IPS-15b (cell line): ENCODE measurements at regions not wholly inside any gene's neighbourhood (a gene's known extent, or its start where the extent isn't known, plus 50 kb on each side); places are given as distances from the start of the nearest gene placed in this dataset.

Experiments used
- H3K27me3 ChIP-seq: one replicate; pipeline ENCODE4 v1.6.1; 2013; ENCODE audit warnings: low read length; ENCODE audit not compliant: control insufficient read depth, insufficient read depth
- H3K36me3 ChIP-seq: one replicate; pipeline ENCODE4 v1.6.1; 2013; ENCODE audit warnings: low read length; ENCODE audit not compliant: control insufficient read depth, insufficient read depth
- H3K4me1 ChIP-seq: one replicate; pipeline ENCODE4 v1.6.1; 2013; ENCODE audit warnings: mild to moderate bottlenecking, low read length; ENCODE audit not compliant: control insufficient read depth, insufficient read depth
- H3K4me3 ChIP-seq: one replicate; pipeline ENCODE4 v1.5.1; 2013; ENCODE audit warnings: low read depth, low read length
- H3K9ac ChIP-seq: one replicate; pipeline ENCODE4 v1.6.1; 2013; ENCODE audit warnings: low read depth, mild to moderate bottlenecking, low read length
- H3K9me3 ChIP-seq: one replicate; pipeline ENCODE4 v1.6.1; 2013; ENCODE audit warnings: mild to moderate bottlenecking, low read length; ENCODE audit not compliant: control insufficient read depth, insufficient read depth

DNA sequence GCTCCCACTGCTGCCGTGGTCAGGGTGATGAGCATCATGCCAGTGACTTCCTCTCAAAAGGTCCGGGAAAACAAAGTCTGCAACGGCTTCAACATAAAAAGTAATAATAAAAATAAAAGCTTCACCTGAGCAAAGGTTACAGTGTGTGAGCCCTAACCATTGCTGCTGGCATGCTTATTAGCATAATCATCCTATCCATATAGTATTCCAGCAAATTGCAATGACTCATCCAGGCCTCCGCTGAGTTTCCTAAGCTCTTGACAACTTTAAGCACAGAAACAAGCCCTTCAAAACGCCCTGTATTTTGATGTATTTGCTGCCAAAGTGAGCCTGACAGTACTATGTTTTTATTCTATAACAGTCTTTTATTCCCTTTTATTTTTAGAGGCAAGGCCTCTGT is 100.5 kb downstream of the AASDH start:
- Histone ChIP-seq H3K4me3 (no peak overlapping the region), H3K27me3 (no peaks in the 10 kb centered on the region), H3K4me1 (no peaks in the 10 kb centered on the region), H3K36me3 (no peaks in the 10 kb centered on the region), H3K9ac (no peak overlapping the region), H3K9me3 (no peaks in the 10 kb centered on the region)

DNA sequence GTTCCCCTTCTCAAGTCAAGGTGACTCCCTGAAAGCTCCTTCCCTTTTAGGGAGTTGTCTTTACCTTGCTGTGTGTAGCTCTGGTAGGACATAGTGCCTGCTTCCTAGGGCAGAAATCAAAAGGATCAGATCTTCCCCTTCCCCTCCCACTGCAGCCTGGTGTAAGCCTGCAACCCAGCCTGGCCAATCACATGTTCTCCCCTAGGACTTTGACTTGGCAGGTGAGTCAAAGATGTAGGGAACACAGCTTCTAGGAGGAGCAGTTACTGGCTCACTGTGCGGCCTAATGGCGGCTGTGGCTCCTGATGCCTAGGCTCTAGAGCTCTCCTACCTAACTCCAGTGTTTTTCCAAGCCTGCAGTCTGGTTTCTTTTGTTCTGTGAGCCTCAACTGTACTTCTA is 103.9 kb downstream of the AASDH start:
- Histone ChIP-seq H3K9ac (no peak overlapping the region), H3K4me3 (no peak overlapping the region), H3K4me1 (no peaks in the 10 kb centered on the region), H3K36me3 (no peaks in the 10 kb centered on the region), H3K27me3 (no peaks in the 10 kb centered on the region), H3K9me3 (no peaks in the 10 kb centered on the region)

- H3K27me3 ChIP-seq = no peaks in the 10 kb centered on the region
- no peak overlapping the region for H3K9ac ChIP-seq
- H3K9me3 ChIP-seq = no peaks in the 10 kb centered on the region
- no peaks in the 10 kb centered on the region for H3K4me1 ChIP-seq
- H3K4me3 ChIP-seq = no peak overlapping the region
- H3K36me3 ChIP-seq = no peaks in the 10 kb centered on the region
Observed at GRCh38 chr4:56282004-56282403, 105.3 kb downstream of the AASDH start.

GRCh38 chr4:56276547-56276946 is 110.7 kb downstream of the AASDH start:
- Histone ChIP-seq H3K9ac (no peak overlapping the region), H3K4me3 (no peak overlapping the region), H3K36me3 (no peaks in the 10 kb centered on the region), H3K9me3 (no peaks in the 10 kb centered on the region), H3K27me3 (no peaks in the 10 kb centered on the region), H3K4me1 (no peaks in the 10 kb centered on the region)

- Histone ChIP-seq H3K36me3 (no peaks in the 10 kb centered on the region), H3K9ac (no peak overlapping the region), H3K4me1 (no peaks in the 10 kb centered on the region), H3K9me3 (no peaks in the 10 kb centered on the region), H3K4me3 (no peak overlapping the region), H3K27me3 (no peaks in the 10 kb centered on the region)
Observed at GRCh38 chr4:56273391-56273790, 113.9 kb downstream of the AASDH start.

GRCh38 chr4:56272927-56273326 is 114.4 kb downstream of the AASDH start:
- no peak overlapping the region for H3K9ac ChIP-seq
- H3K4me3 ChIP-seq = no peak overlapping the region
- no peaks in the 10 kb centered on the region for H3K36me3 ChIP-seq
- no peaks in the 10 kb centered on the region for H3K9me3 ChIP-seq
- no peaks in the 10 kb centered on the region for H3K4me1 ChIP-seq
- H3K27me3 ChIP-seq = no peaks in the 10 kb centered on the region

DNA sequence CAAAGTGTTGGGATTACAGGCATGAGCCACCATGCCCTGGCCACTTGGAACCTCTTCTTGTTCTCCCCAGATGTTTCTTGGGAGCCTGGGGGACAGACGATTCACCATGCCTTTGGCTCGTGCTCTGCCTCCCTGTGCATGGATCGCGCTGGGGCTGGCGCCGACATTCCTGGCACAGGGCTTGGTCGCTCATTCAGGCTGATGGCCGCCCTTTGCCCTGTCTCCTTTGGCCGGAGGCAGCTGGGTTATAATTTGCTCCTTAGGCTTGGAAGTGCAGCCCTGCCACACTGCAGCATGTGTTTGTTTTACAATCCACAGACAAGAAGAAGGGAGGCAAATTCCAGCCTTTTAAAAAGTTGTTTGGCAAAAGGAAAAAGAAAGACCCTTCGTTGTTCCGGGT is 115.3 kb downstream of the AASDH start:
- Histone ChIP-seq H3K4me3 (no peak overlapping the region), H3K9ac (no peak overlapping the region), H3K36me3 (no peaks in the 10 kb centered on the region), H3K4me1 (no peaks in the 10 kb centered on the region), H3K27me3 (no peaks in the 10 kb centered on the region), H3K9me3 (no peaks in the 10 kb centered on the region)

DNA sequence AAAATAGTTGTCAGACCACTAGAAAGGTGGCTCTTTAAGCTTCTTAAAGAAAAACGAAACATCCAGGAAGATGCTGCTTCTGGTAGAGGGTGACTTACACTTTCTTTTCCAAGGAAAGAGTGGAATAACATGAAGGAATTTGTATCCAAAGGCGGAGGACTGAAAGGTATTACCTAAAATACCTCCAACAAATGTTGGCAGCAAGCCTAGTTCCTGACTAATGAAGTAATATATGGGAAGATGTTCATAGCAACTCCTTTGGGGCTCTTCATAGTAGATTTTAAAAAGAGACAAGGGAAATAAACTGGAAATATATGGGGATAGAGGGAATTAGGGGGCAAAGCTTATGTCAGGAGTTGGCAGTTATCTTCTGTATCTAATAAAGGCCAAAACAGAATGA is 116.2 kb downstream of the AASDH start:
- Histone ChIP-seq H3K9me3 (no peaks in the 10 kb centered on the region), H3K4me1 (no peaks in the 10 kb centered on the region)

GRCh38 chr4:56267558-56267957 is 119.7 kb downstream of the AASDH start:
- Histone ChIP-seq H3K4me3 (no peak overlapping the region), H3K9ac (no peak overlapping the region), H3K36me3 (no peaks in the 10 kb centered on the region), H3K27me3 (no peaks in the 10 kb centered on the region), H3K9me3 (no peaks in the 10 kb centered on the region), H3K4me1 (no peaks in the 10 kb centered on the region)

More for the DNA sequence above, 116.2 kb downstream of the AASDH start:
- no peaks in the 10 kb centered on the region for H3K36me3 ChIP-seq
- no peaks in the 10 kb centered on the region for H3K27me3 ChIP-seq
- H3K4me3 ChIP-seq = no peak overlapping the region
- H3K9ac ChIP-seq = no peak overlapping the region

DNA sequence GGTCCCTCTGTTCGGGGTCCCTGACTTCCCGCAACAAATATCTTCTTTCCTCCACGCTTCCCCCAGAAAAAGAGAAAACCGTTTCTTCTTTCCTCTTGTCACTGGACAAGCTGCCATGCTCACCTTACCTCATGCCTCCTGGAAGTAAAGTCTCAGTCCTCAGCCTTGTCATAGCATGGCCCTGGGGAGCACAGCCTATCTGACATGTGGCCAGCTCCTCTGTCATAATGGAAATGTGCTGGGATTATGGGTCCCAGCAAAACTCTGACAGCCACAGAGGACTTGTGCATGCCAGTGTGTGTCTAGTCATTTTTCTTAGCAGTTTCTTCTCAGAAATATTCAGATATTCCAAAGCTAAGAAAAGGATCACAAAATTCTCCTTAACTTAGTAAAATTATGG is 122.4 kb downstream of the AASDH start:
- Histone ChIP-seq H3K9ac (no peak overlapping the region), H3K27me3 (no peaks in the 10 kb centered on the region), H3K9me3 (no peaks in the 10 kb centered on the region), H3K4me3 (no peak overlapping the region), H3K36me3 (no peaks in the 10 kb centered on the region), H3K4me1 (no peaks in the 10 kb centered on the region)

GRCh38 chr4:56261027-56261426 is 126.3 kb downstream of the AASDH start:
- Histone ChIP-seq H3K9ac (no peak overlapping the region), H3K27me3 (no peaks in the 10 kb centered on the region)

GRCh38 chr4:56260320-56260719 is 127.0 kb downstream of the AASDH start:
- Histone ChIP-seq H3K36me3 (no peaks in the 10 kb centered on the region), H3K27me3 (no peaks in the 10 kb centered on the region), H3K4me3 (no peak overlapping the region), H3K9ac (no peak overlapping the region), H3K4me1 (no peaks in the 10 kb centered on the region), H3K9me3 (no peaks in the 10 kb centered on the region)

More at GRCh38 chr4:56261027-56261426, 126.3 kb downstream of the AASDH start:
- Histone ChIP-seq H3K4me3 (no peak overlapping the region), H3K4me1 (no peaks in the 10 kb centered on the region), H3K9me3 (no peaks in the 10 kb centered on the region), H3K36me3 (no peaks in the 10 kb centered on the region)

DNA sequence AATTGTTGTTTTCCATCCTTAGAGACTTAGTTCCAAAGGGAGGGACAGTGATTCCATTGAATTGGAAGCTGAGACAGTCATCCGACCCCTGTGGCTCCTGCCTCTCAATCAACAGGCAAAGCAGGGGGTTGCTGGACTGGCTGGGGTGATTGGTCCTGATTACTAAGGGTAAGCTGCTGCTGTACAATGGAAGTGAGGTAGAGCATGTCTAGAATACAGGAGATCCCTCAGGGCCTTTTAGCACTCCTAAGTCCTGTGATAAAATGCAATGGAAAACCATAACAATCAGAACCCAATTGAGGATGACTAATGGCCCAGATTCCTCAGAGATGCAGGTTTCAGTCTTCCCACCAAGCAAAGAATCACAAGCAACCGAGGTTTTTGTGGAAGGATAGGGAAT is 127.6 kb downstream of the AASDH start:
- no peaks in the 10 kb centered on the region for H3K36me3 ChIP-seq
- no peak overlapping the region for H3K9ac ChIP-seq
- H3K4me1 ChIP-seq = no peaks in the 10 kb centered on the region
- H3K4me3 ChIP-seq = no peak overlapping the region
- no peaks in the 10 kb centered on the region for H3K27me3 ChIP-seq
- no peaks in the 10 kb centered on the region for H3K9me3 ChIP-seq
